NT2/D1 (cell line): ENCODE measurements at regions not wholly inside any gene's neighbourhood (a gene's known extent, or its start where the extent isn't known, plus 50 kb on each side); places are given as distances from the start of the nearest gene placed in this dataset.

Experiments
- DNase-seq: peaks from one replicate; pipeline ENCODE4 v3.0.0-alpha.2; 2011; ENCODE audit warnings: low read depth, low spot score
- H3K27me3 ChIP-seq: 2 replicates; pipeline ENCODE4 v1.6.0; 2011; ENCODE audit warnings: mild to moderate bottlenecking; ENCODE audit not compliant: insufficient read length, insufficient read depth
- H3K36me3 ChIP-seq: 2 replicates; pipeline ENCODE4 v1.6.1; 2011; ENCODE audit warnings: mild to moderate bottlenecking, low read length, mixed read lengths; ENCODE audit not compliant: insufficient read depth, insufficient read length
- H3K4me1 ChIP-seq: 2 replicates; pipeline ENCODE4 v1.5.1; 2011; ENCODE audit not compliant: insufficient read depth, insufficient read length
- H3K4me3 ChIP-seq: 2 replicates; pipeline ENCODE4 v1.5.1; 2011; ENCODE audit warnings: low read depth; ENCODE audit not compliant: insufficient read length
- H3K9ac ChIP-seq: 2 replicates; pipeline ENCODE4 v1.6.0; 2011; ENCODE audit warnings: low read depth; ENCODE audit not compliant: insufficient read length
- H3K9me3 ChIP-seq: 2 replicates; pipeline ENCODE4 v1.5.1; 2011; ENCODE audit warnings: mild to moderate bottlenecking, low read length; ENCODE audit not compliant: insufficient read depth
- SUZ12 ChIP-seq: IDR thresholded peaks from 2 replicates; pipeline ENCODE4 v1.6.1; 2011; ENCODE audit not compliant: insufficient read length, insufficient read depth; ENCODE audit errors: extremely low read depth
- YY1 ChIP-seq: IDR thresholded peaks from 2 replicates; pipeline ENCODE4 v1.6.1; 2011; ENCODE audit not compliant: insufficient read length, insufficient read depth
- ZNF274 ChIP-seq: IDR thresholded peaks from 2 replicates; pipeline ENCODE4 v1.6.1; 2011; ENCODE audit warnings: mild to moderate bottlenecking, low read depth, low read length

DNA sequence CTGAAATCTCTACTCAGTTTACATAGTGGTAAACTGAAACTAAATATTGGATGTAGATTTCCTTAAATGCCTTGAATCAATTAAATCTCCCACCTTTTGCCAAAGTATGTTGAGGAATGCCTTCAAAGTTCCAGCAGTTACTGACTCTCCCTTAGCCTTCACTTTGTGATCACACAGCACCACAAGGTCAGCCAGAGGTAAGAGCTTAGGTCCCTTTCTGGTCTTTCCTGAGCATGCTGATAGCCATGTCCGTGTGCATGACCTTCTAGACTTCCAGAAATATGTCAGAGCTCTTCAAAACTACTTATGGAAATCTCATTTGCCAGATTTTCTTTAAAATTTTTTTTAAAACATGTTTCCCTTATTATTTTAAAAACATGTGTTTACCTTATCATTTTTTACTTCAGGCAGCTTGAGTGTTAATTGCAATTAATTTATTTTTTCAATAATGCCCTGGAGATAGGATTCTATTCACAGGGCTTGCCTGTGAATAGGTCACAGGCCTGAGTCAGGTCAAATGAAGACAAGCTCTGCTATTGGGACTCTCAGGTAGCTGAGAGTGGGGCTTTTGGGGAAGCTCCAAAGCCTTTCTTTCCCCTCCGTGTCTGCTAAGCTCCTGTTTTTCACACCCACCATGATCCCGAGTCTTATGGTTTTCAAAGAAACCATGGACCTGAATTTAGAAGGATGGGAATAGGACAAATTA, 220.5 kb downstream of the CXCL12 start:
- Histone ChIP-seq H3K4me1 (no peaks in the 10 kb centered on the region), H3K27me3 (no peaks in the 10 kb centered on the region), H3K9me3 (no peaks in the 10 kb centered on the region), H3K4me3 (no peak overlapping the region), H3K36me3 (no peaks in the 10 kb centered on the region), H3K9ac (no peak overlapping the region)
- DNase-seq, result no peak
- no peak for TF ChIP-seq ZNF274
- TF ChIP-seq SUZ12, result no peak
- no peak for TF ChIP-seq YY1

DNA sequence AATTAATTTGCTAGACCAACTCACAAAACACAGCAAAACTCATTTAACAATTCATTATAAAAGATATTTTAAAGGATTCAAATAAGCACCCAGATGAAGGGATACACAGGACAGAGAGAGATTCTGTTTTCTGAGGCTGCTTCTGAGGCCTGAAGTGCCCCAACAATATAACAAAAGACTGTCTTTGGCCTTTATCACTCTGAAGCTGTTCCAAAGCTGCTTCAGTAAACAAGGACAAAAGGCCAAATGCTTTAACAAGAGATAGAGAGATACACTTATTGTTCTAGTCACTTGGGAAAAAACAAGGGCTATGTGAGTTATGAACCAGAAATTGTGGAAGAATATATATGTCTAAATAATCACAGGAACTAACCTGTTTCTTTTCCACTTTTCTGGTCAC, 223.7 kb downstream of the CXCL12 start:
- H3K4me1 ChIP-seq, result no peaks in the 10 kb centered on the region
- no peak overlapping the region for H3K9ac ChIP-seq
- H3K36me3 ChIP-seq, result no peaks in the 10 kb centered on the region
- peaks cover 8% of the 10 kb centered on the region for H3K9me3 ChIP-seq
- no peak overlapping the region for H3K4me3 ChIP-seq
- DNase-seq, result no peak
- no peaks in the 10 kb centered on the region for H3K27me3 ChIP-seq
- TF ChIP-seq SUZ12 (no peak), ZNF274 (no peak), YY1 (no peak)

DNA sequence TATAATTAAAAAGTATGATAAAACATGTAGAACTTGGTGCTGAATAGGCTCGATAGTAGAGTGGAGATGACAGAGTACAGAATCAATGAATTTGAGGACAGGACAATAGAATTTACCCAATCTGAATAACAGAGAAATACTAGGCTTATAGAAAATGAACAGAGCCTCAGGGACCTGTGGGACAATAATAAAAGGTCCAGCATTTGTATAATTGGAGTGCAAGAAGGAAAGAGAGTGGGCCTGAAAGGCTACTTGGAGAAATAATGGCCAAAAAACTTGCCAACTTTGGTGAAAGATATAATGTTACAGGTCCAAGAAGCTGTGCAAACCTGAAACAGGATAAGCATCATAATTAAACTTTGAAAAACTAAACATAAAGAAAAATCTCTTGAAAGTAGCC, 227.3 kb downstream of the CXCL12 start:
- Histone ChIP-seq H3K4me3 (no peak overlapping the region), H3K9me3 (peaks cover 8% of the 10 kb centered on the region), H3K9ac (no peak overlapping the region), H3K27me3 (no peaks in the 10 kb centered on the region), H3K4me1 (no peaks in the 10 kb centered on the region), H3K36me3 (no peaks in the 10 kb centered on the region)
- TF ChIP-seq ZNF274 (no peak), SUZ12 (no peak), YY1 (no peak)
- DNase-seq, result no peak

- Histone ChIP-seq H3K9me3 (peaks cover 12% of the 10 kb centered on the region), H3K4me1 (no peaks in the 10 kb centered on the region), H3K9ac (no peak overlapping the region), H3K4me3 (no peak overlapping the region), H3K36me3 (no peaks in the 10 kb centered on the region), H3K27me3 (no peaks in the 10 kb centered on the region)
- TF ChIP-seq YY1 (no peak), ZNF274 (no peak), SUZ12 (no peak)
- no peak for DNase-seq
Measured at GRCh38 chr10:44154956-44155355, 229.9 kb downstream of the CXCL12 start.

DNA sequence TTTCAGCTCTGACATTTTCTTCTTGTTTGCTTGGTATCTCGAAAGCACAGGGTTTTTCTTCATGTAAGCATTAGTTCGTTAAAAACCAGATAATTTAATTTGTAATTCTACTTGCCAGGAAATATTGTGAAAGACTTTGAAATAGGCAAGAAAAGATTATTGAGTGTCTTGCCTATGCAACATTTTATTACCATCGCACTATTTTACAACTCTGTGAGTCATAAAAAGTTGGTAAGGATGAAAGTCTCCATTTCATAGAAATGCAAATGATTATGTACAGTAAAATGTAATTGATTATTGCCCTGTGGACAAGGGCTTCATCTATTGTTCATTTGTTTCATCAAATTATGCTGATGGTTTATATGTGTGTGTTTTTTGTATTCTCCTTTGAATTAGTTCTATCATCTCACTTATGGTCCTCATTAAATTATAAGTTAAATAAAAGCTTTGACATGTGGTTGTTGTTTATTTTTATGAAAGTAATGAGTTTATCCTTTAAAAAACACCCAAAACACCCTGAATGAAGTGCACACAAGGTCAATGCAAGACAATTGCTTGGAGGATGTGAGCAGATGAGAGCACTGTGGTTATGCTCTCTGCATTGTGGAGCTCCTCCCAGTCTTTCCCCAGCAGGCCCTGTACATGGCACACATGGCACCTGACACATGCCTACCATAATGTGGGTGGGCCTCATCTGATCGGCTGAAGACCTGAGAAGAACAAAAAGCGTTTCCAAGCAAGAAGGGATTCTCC, 230.8 kb downstream of the CXCL12 start:
- TF ChIP-seq SUZ12 (no peak), YY1 (no peak)
- no peaks in the 10 kb centered on the region for H3K4me1 ChIP-seq
- H3K9me3 ChIP-seq, result peaks cover 12% of the 10 kb centered on the region
- H3K9ac ChIP-seq, result no peak overlapping the region
- no peak for DNase-seq
- H3K36me3 ChIP-seq, result no peaks in the 10 kb centered on the region
- no peaks in the 10 kb centered on the region for H3K27me3 ChIP-seq
- H3K4me3 ChIP-seq, result no peak overlapping the region

DNA sequence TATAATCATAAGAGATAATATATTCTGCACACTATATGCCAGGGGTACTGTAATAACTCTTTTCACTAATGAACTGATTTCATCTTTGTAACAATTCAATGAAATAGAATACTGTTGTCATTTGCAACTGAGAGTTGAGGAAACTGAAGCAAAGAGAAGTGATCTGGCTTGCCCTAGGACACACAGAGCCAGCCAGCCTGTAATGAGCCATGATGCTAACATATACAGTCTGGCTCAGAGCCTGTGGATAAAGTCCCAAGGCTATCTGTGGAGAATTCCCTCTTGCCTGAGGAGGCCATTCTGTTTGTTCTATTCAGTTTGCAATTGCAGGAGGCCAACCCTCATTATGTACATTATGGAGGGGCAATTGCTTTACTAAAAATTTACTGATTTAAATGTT, 241.3 kb downstream of the CXCL12 start:
- Histone ChIP-seq H3K36me3 (no peaks in the 10 kb centered on the region), H3K4me3 (no peak overlapping the region), H3K4me1 (no peaks in the 10 kb centered on the region), H3K27me3 (no peaks in the 10 kb centered on the region), H3K9ac (no peak overlapping the region), H3K9me3 (no peaks in the 10 kb centered on the region)
- TF ChIP-seq YY1 (no peak), SUZ12 (no peak), ZNF274 (no peak)
- no peak for DNase-seq
